HepG2 (cell line): ENCODE measurements at regions not wholly inside any gene's neighbourhood (a gene's known extent, or its start where the extent isn't known, plus 50 kb on each side); places are given as distances from the start of the nearest gene placed in this dataset.

ENCODE experiments used
- AKNA ChIP-seq: sonication (generic); formaldehyde crosslinking; IDR thresholded peaks from 2 replicates; pipeline ENCODE4 v1.4.0; 2020; ENCODE audit warnings: missing genetic modification reagents, borderline replicate concordance
- KDM4B ChIP-seq: sonication (generic); formaldehyde crosslinking; IDR thresholded peaks from 2 replicates; pipeline ENCODE4 v1.4.0; 2020; ENCODE audit warnings: missing genetic modification reagents
- LCORL ChIP-seq, 2 experiments: fragments of 450-650 bp in 1 of 2; sonication (generic) in 1 of 2; formaldehyde crosslinking in 1 of 2; IDR thresholded peaks; 2 replicates each; pipeline versions ENCODE4 v1.5.0 to v1.6.1; 2017 to 2020; ENCODE audit warnings: antibody characterized with exemption in 1 of 2, missing genetic modification reagents in 1 of 2
- NFE2 ChIP-seq: sonication (generic); formaldehyde crosslinking; IDR thresholded peaks from 2 replicates; pipeline ENCODE4 v1.4.0; 2020; ENCODE audit warnings: missing genetic modification reagents
- SMAD3 ChIP-seq: sonication (generic); formaldehyde crosslinking; IDR thresholded peaks from 2 replicates; pipeline ENCODE4 v1.4.0; 2020; ENCODE audit warnings: missing genetic modification reagents
- THAP11 ChIP-seq: IDR thresholded peaks from 2 replicates; pipeline ENCODE4 v1.6.1; 2016; ENCODE audit warnings: missing biosample characterization, missing genetic modification reagents
- XRCC5 ChIP-seq: fragments of 200-400 bp; formaldehyde crosslinking; optimal IDR thresholded peaks from 2 replicates; pipeline ENCODE3; 2017; ENCODE audit warnings: mild to moderate bottlenecking, low read length
- ZBTB7B ChIP-seq: sonication (generic); formaldehyde crosslinking; IDR thresholded peaks from 2 replicates; pipeline ENCODE4 v1.4.0; 2020; ENCODE audit warnings: missing genetic modification reagents
- ZFP36L1 ChIP-seq: sonication (generic); formaldehyde crosslinking; IDR thresholded peaks from 2 replicates; pipeline ENCODE4 v1.8.0; 2022; ENCODE audit warnings: mild to moderate bottlenecking, missing genetic modification reagents, moderate library complexity
- ZNF772 ChIP-seq: sonication (generic); formaldehyde crosslinking; IDR thresholded peaks from 2 replicates; pipeline ENCODE4 v1.5.0; 2020; ENCODE audit warnings: mild to moderate bottlenecking, missing genetic modification reagents
- TF ChIP-seq, protein P1 (sequence below): sonication (generic); formaldehyde crosslinking; IDR thresholded peaks from 2 replicates; pipeline ENCODE4 v1.9.0; 2021; ENCODE audit warnings: missing genetic modification reagents, borderline replicate concordance
- TF ChIP-seq, protein P2 (sequence below): sonication (generic); formaldehyde crosslinking; IDR thresholded peaks from 2 replicates; pipeline ENCODE4 v1.4.0; 2020; ENCODE audit warnings: missing genetic modification reagents
- TF ChIP-seq, protein P3 (sequence below): sonication (generic); formaldehyde crosslinking; IDR thresholded peaks from 2 replicates; pipeline ENCODE4 v1.4.0; 2020; ENCODE audit warnings: low read depth, missing genetic modification reagents

- TF ChIP-seq, protein P1, sequence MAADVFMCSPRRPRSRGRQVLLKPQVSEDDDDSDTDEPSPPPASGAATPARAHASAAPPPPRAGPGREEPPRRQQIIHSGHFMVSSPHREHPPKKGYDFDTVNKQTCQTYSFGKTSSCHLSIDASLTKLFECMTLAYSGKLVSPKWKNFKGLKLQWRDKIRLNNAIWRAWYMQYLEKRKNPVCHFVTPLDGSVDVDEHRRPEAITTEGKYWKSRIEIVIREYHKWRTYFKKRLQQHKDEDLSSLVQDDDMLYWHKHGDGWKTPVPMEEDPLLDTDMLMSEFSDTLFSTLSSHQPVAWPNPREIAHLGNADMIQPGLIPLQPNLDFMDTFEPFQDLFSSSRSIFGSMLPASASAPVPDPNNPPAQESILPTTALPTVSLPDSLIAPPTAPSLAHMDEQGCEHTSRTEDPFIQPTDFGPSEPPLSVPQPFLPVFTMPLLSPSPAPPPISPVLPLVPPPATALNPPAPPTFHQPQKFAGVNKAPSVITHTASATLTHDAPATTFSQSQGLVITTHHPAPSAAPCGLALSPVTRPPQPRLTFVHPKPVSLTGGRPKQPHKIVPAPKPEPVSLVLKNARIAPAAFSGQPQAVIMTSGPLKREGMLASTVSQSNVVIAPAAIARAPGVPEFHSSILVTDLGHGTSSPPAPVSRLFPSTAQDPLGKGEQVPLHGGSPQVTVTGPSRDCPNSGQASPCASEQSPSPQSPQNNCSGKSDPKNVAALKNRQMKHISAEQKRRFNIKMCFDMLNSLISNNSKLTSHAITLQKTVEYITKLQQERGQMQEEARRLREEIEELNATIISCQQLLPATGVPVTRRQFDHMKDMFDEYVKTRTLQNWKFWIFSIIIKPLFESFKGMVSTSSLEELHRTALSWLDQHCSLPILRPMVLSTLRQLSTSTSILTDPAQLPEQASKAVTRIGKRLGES (CRISPR knock-in tag): 0 out of 2 replicates have a peak, but pooled peaks have one; percentile 49
- TF ChIP-seq AKNA: no peak
- TF ChIP-seq NFE2: no peak
- TF ChIP-seq ZBTB7B (CRISPR knock-in tag): peak; percentile 92
- TF ChIP-seq XRCC5: peak; percentile 28
- peak; percentile 86 for TF ChIP-seq ZNF772 (CRISPR knock-in tag)
- TF ChIP-seq SMAD3 (CRISPR knock-in tag): peak; percentile 91
- peak; percentile 86 for TF ChIP-seq THAP11
- TF ChIP-seq, protein P2, sequence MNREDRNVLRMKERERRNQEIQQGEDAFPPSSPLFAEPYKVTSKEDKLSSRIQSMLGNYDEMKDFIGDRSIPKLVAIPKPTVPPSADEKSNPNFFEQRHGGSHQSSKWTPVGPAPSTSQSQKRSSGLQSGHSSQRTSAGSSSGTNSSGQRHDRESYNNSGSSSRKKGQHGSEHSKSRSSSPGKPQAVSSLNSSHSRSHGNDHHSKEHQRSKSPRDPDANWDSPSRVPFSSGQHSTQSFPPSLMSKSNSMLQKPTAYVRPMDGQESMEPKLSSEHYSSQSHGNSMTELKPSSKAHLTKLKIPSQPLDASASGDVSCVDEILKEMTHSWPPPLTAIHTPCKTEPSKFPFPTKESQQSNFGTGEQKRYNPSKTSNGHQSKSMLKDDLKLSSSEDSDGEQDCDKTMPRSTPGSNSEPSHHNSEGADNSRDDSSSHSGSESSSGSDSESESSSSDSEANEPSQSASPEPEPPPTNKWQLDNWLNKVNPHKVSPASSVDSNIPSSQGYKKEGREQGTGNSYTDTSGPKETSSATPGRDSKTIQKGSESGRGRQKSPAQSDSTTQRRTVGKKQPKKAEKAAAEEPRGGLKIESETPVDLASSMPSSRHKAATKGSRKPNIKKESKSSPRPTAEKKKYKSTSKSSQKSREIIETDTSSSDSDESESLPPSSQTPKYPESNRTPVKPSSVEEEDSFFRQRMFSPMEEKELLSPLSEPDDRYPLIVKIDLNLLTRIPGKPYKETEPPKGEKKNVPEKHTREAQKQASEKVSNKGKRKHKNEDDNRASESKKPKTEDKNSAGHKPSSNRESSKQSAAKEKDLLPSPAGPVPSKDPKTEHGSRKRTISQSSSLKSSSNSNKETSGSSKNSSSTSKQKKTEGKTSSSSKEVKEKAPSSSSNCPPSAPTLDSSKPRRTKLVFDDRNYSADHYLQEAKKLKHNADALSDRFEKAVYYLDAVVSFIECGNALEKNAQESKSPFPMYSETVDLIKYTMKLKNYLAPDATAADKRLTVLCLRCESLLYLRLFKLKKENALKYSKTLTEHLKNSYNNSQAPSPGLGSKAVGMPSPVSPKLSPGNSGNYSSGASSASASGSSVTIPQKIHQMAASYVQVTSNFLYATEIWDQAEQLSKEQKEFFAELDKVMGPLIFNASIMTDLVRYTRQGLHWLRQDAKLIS (CRISPR knock-in tag): peak; percentile 93; the same call in 1 of the 2 replicates
- TF ChIP-seq KDM4B (CRISPR knock-in tag): peak; percentile 99
- TF ChIP-seq ZFP36L1 (CRISPR knock-in tag): peak; percentile 81
- peak; percentile 25; the same call in 1 of the 2 replicates for TF ChIP-seq LCORL (IDR thresholded peaks at IDR 0.05)
- TF ChIP-seq LCORL (CRISPR knock-in tag; IDR thresholded peaks at IDR 0.05): peak; percentile 58; the same call in 1 of the 2 replicates
- TF ChIP-seq, protein P3, sequence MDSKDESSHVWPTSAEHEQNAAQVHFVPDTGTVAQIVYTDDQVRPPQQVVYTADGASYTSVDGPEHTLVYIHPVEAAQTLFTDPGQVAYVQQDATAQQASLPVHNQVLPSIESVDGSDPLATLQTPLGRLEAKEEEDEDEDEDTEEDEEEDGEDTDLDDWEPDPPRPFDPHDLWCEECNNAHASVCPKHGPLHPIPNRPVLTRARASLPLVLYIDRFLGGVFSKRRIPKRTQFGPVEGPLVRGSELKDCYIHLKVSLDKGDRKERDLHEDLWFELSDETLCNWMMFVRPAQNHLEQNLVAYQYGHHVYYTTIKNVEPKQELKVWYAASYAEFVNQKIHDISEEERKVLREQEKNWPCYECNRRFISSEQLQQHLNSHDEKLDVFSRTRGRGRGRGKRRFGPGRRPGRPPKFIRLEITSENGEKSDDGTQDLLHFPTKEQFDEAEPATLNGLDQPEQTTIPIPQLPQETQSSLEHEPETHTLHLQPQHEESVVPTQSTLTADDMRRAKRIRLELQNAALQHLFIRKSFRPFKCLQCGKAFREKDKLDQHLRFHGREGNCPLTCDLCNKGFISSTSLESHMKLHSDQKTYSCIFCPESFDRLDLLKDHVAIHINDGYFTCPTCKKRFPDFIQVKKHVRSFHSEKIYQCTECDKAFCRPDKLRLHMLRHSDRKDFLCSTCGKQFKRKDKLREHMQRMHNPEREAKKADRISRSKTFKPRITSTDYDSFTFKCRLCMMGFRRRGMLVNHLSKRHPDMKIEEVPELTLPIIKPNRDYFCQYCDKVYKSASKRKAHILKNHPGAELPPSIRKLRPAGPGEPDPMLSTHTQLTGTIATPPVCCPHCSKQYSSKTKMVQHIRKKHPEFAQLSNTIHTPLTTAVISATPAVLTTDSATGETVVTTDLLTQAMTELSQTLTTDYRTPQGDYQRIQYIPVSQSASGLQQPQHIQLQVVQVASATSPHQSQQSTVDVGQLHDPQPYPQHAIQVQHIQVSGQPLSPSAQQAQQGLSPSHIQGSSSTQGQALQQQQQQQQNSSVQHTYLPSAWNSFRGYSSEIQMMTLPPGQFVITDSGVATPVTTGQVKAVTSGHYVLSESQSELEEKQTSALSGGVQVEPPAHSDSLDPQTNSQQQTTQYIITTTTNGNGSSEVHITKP (CRISPR knock-in tag): peak; percentile 84
These were observed 94.0 kb upstream of the PEG3 start (continued) for GRCh38 chr19:56934438-56935090.
